T-helper 2 cell treated with Interferon-gamma antibody and Interleukin-4, amounts not matched to agents 5 μg/mL and 100 μg/mL, for 36 hours (primary cell): ENCODE measurements at regions not wholly inside any gene's neighbourhood (a gene's known extent, or its start where the extent isn't known, plus 50 kb on each side); places are given as distances from the start of the nearest gene placed in this dataset.
"Not testable (repeated sequence)": the region's sequence is repeated elsewhere in the genome, so short reads cannot be mapped to it uniquely, and the experiment has no call there.

ENCODE experiments used
- DNase-seq: peaks from one replicate; pipeline ENCODE4 v3.0.0; 2021; ENCODE audit warnings: low spot score
- H3K27ac Mint-ChIP-seq: one replicate; pipeline ENCODE4 v1.8.0; 2021; ENCODE audit warnings: mild to moderate bottlenecking, mixed read lengths
- H3K27me3 Mint-ChIP-seq: one replicate; pipeline ENCODE4 v1.8.0; 2021; ENCODE audit warnings: low read depth, mixed read lengths
- H3K36me3 Mint-ChIP-seq: one replicate; pipeline ENCODE4 v1.8.0; 2021; ENCODE audit warnings: low read depth, mixed read lengths
- H3K4me1 Mint-ChIP-seq: one replicate; pipeline ENCODE4 v1.8.0; 2021; ENCODE audit warnings: low read depth, mixed read lengths
- H3K4me3 Mint-ChIP-seq: one replicate; pipeline ENCODE4 v1.8.0; 2022; ENCODE audit warnings: mild to moderate bottlenecking, moderate library complexity, mixed read lengths
- H3K9me3 Mint-ChIP-seq: one replicate; pipeline ENCODE4 v1.8.0; 2021; ENCODE audit warnings: mixed read lengths

- H3K27ac Mint-ChIP-seq, result no peak overlapping the region
- H3K9me3 Mint-ChIP-seq, result no peaks in the 10 kb centered on the region
- no peak for DNase-seq
- H3K4me3 Mint-ChIP-seq, result no peak overlapping the region
- no peaks in the 10 kb centered on the region for H3K36me3 Mint-ChIP-seq
- H3K4me1 Mint-ChIP-seq, result no peaks in the 10 kb centered on the region
- no peaks in the 10 kb centered on the region for H3K27me3 Mint-ChIP-seq
Measured at GRCh38 chr2:211175956-211176355, 619.6 kb downstream of the CPS1 start.

- no peak for DNase-seq
- no peaks in the 10 kb centered on the region for H3K4me1 Mint-ChIP-seq
- H3K27ac Mint-ChIP-seq, result no peak overlapping the region
- H3K4me3 Mint-ChIP-seq, result no peak overlapping the region
- H3K36me3 Mint-ChIP-seq, result no peaks in the 10 kb centered on the region
- H3K27me3 Mint-ChIP-seq, result no peaks in the 10 kb centered on the region
- no peaks in the 10 kb centered on the region for H3K9me3 Mint-ChIP-seq
Measured at GRCh38 chr2:211176514-211177141, 620.2 kb downstream of the CPS1 start.

GRCh38 chr2:211181626-211182025, 625.2 kb downstream of the CPS1 start:
- Mint-ChIP-seq H3K27me3 (no peaks in the 10 kb centered on the region), H3K27ac (no peak overlapping the region), H3K4me1 (no peaks in the 10 kb centered on the region), H3K4me3 (no peak overlapping the region), H3K9me3 (no peaks in the 10 kb centered on the region), H3K36me3 (no peaks in the 10 kb centered on the region)
- DNase-seq, result no peak

GRCh38 chr2:211187602-211188001, 631.2 kb downstream of the CPS1 start:
- Mint-ChIP-seq H3K36me3 (no peaks in the 10 kb centered on the region), H3K27ac (no peak overlapping the region), H3K27me3 (no peaks in the 10 kb centered on the region), H3K4me3 (no peak overlapping the region), H3K9me3 (no peaks in the 10 kb centered on the region), H3K4me1 (no peaks in the 10 kb centered on the region)
- DNase-seq, result no peak

GRCh38 chr2:211203986-211204385, 647.6 kb downstream of the CPS1 start:
- Mint-ChIP-seq H3K9me3 (no peaks in the 10 kb centered on the region), H3K27me3 (no peaks in the 10 kb centered on the region), H3K4me3 (no peak overlapping the region), H3K4me1 (no peaks in the 10 kb centered on the region), H3K36me3 (no peaks in the 10 kb centered on the region), H3K27ac (no peak overlapping the region)
- DNase-seq, result no peak

GRCh38 chr2:211204456-211204855, 648.1 kb downstream of the CPS1 start:
- Mint-ChIP-seq H3K4me3 (no peak overlapping the region), H3K9me3 (no peaks in the 10 kb centered on the region), H3K4me1 (no peaks in the 10 kb centered on the region), H3K27me3 (no peaks in the 10 kb centered on the region), H3K36me3 (no peaks in the 10 kb centered on the region), H3K27ac (no peak overlapping the region)
- no peak for DNase-seq

- Mint-ChIP-seq H3K27ac (no peak overlapping the region), H3K4me1 (no peaks in the 10 kb centered on the region), H3K9me3 (no peaks in the 10 kb centered on the region), H3K27me3 (no peaks in the 10 kb centered on the region), H3K36me3 (no peaks in the 10 kb centered on the region), H3K4me3 (no peak overlapping the region)
- no peak for DNase-seq
Measured at GRCh38 chr2:211204902-211205301, 648.5 kb downstream of the CPS1 start.

- H3K36me3 Mint-ChIP-seq, result no peaks in the 10 kb centered on the region
- no peak for DNase-seq
- H3K4me1 Mint-ChIP-seq, result no peaks in the 10 kb centered on the region
- no peaks in the 10 kb centered on the region for H3K9me3 Mint-ChIP-seq
- H3K27ac Mint-ChIP-seq, result no peak overlapping the region
- no peak overlapping the region for H3K4me3 Mint-ChIP-seq
- no peaks in the 10 kb centered on the region for H3K27me3 Mint-ChIP-seq
Measured at GRCh38 chr2:211205358-211205757, 649.0 kb downstream of the CPS1 start.

GRCh38 chr2:211205836-211206235, 649.4 kb downstream of the CPS1 start:
- DNase-seq, result no peak
- Mint-ChIP-seq H3K4me1 (no peaks in the 10 kb centered on the region), H3K9me3 (no peaks in the 10 kb centered on the region), H3K27me3 (no peaks in the 10 kb centered on the region), H3K4me3 (no peak overlapping the region), H3K36me3 (no peaks in the 10 kb centered on the region), H3K27ac (no peak overlapping the region)

GRCh38 chr2:211216221-211216620, 659.8 kb downstream of the CPS1 start:
- Mint-ChIP-seq H3K9me3 (peaks cover 9% of the 10 kb centered on the region), H3K27ac (no peak overlapping the region), H3K4me3 (no peak overlapping the region), H3K27me3 (no peaks in the 10 kb centered on the region), H3K36me3 (no peaks in the 10 kb centered on the region), H3K4me1 (no peaks in the 10 kb centered on the region)
- no peak for DNase-seq

GRCh38 chr2:211219548-211219947, 663.1 kb downstream of the CPS1 start:
- DNase-seq, H3K27me3 Mint-ChIP-seq, H3K4me3 Mint-ChIP-seq, H3K4me1 Mint-ChIP-seq, H3K36me3 Mint-ChIP-seq, H3K27ac Mint-ChIP-seq, H3K9me3 Mint-ChIP-seq: not testable (repeated sequence)

GRCh38 chr2:211225784-211226183, 669.4 kb downstream of the CPS1 start:
- no peaks in the 10 kb centered on the region for H3K36me3 Mint-ChIP-seq
- no peak overlapping the region for H3K4me3 Mint-ChIP-seq
- no peaks in the 10 kb centered on the region for H3K27me3 Mint-ChIP-seq
- no peak overlapping the region for H3K27ac Mint-ChIP-seq
- no peaks in the 10 kb centered on the region for H3K4me1 Mint-ChIP-seq
- H3K9me3 Mint-ChIP-seq, result no peaks in the 10 kb centered on the region
- no peak for DNase-seq

- DNase-seq, result no peak
- H3K27ac Mint-ChIP-seq, result no peak overlapping the region
- H3K4me1 Mint-ChIP-seq, result no peaks in the 10 kb centered on the region
- no peak overlapping the region for H3K4me3 Mint-ChIP-seq
- H3K9me3 Mint-ChIP-seq, result no peaks in the 10 kb centered on the region
- H3K27me3 Mint-ChIP-seq, result no peaks in the 10 kb centered on the region
- no peaks in the 10 kb centered on the region for H3K36me3 Mint-ChIP-seq
Measured at GRCh38 chr2:211228559-211228958, 672.2 kb downstream of the CPS1 start.

GRCh38 chr2:211237586-211238275, 681.3 kb downstream of the CPS1 start:
- Mint-ChIP-seq H3K27me3 (no peaks in the 10 kb centered on the region), H3K27ac (no peak overlapping the region), H3K4me3 (no peak overlapping the region), H3K9me3 (no peaks in the 10 kb centered on the region), H3K4me1 (no peaks in the 10 kb centered on the region), H3K36me3 (no peaks in the 10 kb centered on the region)
- no peak for DNase-seq

- no peak overlapping the region for H3K4me3 Mint-ChIP-seq
- H3K9me3 Mint-ChIP-seq, result no peaks in the 10 kb centered on the region
- no peaks in the 10 kb centered on the region for H3K27me3 Mint-ChIP-seq
- H3K4me1 Mint-ChIP-seq, result no peaks in the 10 kb centered on the region
- H3K36me3 Mint-ChIP-seq, result no peaks in the 10 kb centered on the region
- DNase-seq, result no peak
- H3K27ac Mint-ChIP-seq, result no peak overlapping the region
Measured at GRCh38 chr2:211241891-211242290, 685.5 kb downstream of the CPS1 start.
